Esophagus squamous epithelium (tissue), 4 donors: ENCODE measurements at regions not wholly inside any gene's neighbourhood (a gene's known extent, or its start where the extent isn't known, plus 50 kb on each side); places are given as distances from the start of the nearest gene placed in this dataset.

Source experiments
- POLR2A ChIP-seq, 4 donors: fragments of 450-650 bp; IDR thresholded peaks; one replicate each; pipeline ENCODE4 v1.6.1; 2017; ENCODE audit warnings: antibody characterized with exemption in 4 of 4, mild to moderate bottlenecking in 4 of 4, moderate library complexity in 3 of 4
- TF ChIP-seq, protein P1 (sequence below), 6 experiments: fragments of 450-650 bp in 4 of 6; fragments of 200-600 bp in 2 of 6; sonication (generic) in 2 of 6; IDR thresholded peaks; one replicate each; pipeline ENCODE4 v1.5.1; 2016 to 2019; ENCODE audit warnings: antibody characterized with exemption in 6 of 6, mild to moderate bottlenecking in 4 of 6, moderate library complexity in 4 of 6

DNA sequence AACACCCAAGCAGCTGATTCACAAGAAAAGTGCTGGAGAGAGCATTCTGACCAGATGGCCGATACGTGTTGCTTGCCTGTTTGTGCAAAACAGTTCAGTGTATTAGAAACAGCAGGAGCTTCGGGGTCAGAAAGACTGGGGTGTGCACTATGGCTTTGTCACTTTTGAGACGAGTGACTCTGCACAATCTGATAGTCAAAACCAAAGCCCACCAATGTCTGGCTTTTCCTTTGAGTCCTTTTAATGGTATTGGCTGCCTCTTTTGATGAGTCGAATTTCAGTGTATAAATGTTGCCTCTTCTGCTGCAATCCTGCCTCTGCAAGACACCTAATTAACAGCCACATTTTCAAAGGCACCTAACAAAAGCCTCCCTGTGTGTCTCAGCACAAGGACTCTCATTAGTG is 444.6 kb downstream of the AJAP1 start:
- TF ChIP-seq, protein P1, sequence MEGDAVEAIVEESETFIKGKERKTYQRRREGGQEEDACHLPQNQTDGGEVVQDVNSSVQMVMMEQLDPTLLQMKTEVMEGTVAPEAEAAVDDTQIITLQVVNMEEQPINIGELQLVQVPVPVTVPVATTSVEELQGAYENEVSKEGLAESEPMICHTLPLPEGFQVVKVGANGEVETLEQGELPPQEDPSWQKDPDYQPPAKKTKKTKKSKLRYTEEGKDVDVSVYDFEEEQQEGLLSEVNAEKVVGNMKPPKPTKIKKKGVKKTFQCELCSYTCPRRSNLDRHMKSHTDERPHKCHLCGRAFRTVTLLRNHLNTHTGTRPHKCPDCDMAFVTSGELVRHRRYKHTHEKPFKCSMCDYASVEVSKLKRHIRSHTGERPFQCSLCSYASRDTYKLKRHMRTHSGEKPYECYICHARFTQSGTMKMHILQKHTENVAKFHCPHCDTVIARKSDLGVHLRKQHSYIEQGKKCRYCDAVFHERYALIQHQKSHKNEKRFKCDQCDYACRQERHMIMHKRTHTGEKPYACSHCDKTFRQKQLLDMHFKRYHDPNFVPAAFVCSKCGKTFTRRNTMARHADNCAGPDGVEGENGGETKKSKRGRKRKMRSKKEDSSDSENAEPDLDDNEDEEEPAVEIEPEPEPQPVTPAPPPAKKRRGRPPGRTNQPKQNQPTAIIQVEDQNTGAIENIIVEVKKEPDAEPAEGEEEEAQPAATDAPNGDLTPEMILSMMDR (IDR thresholded peaks at IDR 0.05): no peak
- TF ChIP-seq POLR2A (IDR thresholded peaks at IDR 0.05): no peak
